HG02885 (cell line): ENCODE measurements at regions not wholly inside any gene's neighbourhood (a gene's known extent, or its start where the extent isn't known, plus 50 kb on each side); places are given as distances from the start of the nearest gene placed in this dataset.
A peak's percentile ranks its signal among the peaks of the same experiment; 100 is the strongest.
"Not testable (repeated sequence)": the region's sequence is repeated elsewhere in the genome, so short reads cannot be mapped to it uniquely, and the experiment has no call there.

Source experiments
- ATAC-seq: cut with Tn5 transposase; IDR thresholded peaks from one replicate; pipeline ENCODE4 v1.9.1; 2021; ENCODE audit warnings: mild to moderate bottlenecking; ENCODE audit not compliant: unreplicated experiment, poor library complexity

GRCh38 chr2:188033240-188033639 is 258.4 kb upstream of the GULP1 start:
- ATAC-seq: not testable (repeated sequence)

- ATAC-seq: not testable (repeated sequence)
These were observed 257.6 kb upstream of the GULP1 start for GRCh38 chr2:188034102-188034501.

- not testable (repeated sequence) for ATAC-seq
These were observed 256.3 kb upstream of the GULP1 start for GRCh38 chr2:188035377-188035776.

- not testable (repeated sequence) for ATAC-seq
These were observed 254.9 kb upstream of the GULP1 start for GRCh38 chr2:188036786-188037185.

GRCh38 chr2:188039307-188039706 is 252.4 kb upstream of the GULP1 start:
- no peak for ATAC-seq

GRCh38 chr2:188042412-188042811 is 249.3 kb upstream of the GULP1 start:
- ATAC-seq: no peak

- no peak for ATAC-seq
These were observed 246.7 kb upstream of the GULP1 start for GRCh38 chr2:188045016-188045415.

GRCh38 chr2:188046437-188046836 is 245.2 kb upstream of the GULP1 start:
- no peak for ATAC-seq

GRCh38 chr2:188047735-188048134 is 243.9 kb upstream of the GULP1 start:
- no peak for ATAC-seq

- ATAC-seq: no peak
These were observed 240.9 kb upstream of the GULP1 start for GRCh38 chr2:188050726-188051125.

- ATAC-seq: no peak
These were observed 240.0 kb upstream of the GULP1 start for GRCh38 chr2:188051706-188052105.

- no peak for ATAC-seq
These were observed 226.3 kb upstream of the GULP1 start for GRCh38 chr2:188065386-188065785.

- peak; percentile 43 for ATAC-seq
These were observed 223.6 kb upstream of the GULP1 start for GRCh38 chr2:188068093-188068492.

- ATAC-seq: peak; percentile 85
These were observed 215.3 kb upstream of the GULP1 start for GRCh38 chr2:188076149-188077056.

GRCh38 chr2:188077757-188078156 is 213.9 kb upstream of the GULP1 start:
- no peak for ATAC-seq

- peak; percentile 31 for ATAC-seq
These were observed 213.1 kb upstream of the GULP1 start for GRCh38 chr2:188078534-188078933.

- no peak for ATAC-seq
These were observed 212.5 kb upstream of the GULP1 start for GRCh38 chr2:188079196-188079595.

GRCh38 chr2:188085421-188085820 is 206.3 kb upstream of the GULP1 start:
- no peak for ATAC-seq

- ATAC-seq: no peak
These were observed 201.8 kb upstream of the GULP1 start for GRCh38 chr2:188089901-188090300.

GRCh38 chr2:188091220-188091619 is 200.5 kb upstream of the GULP1 start:
- ATAC-seq: no peak

- no peak for ATAC-seq
These were observed 198.9 kb upstream of the GULP1 start for GRCh38 chr2:188092734-188093133.

- no peak for ATAC-seq
These were observed 194.8 kb upstream of the GULP1 start for GRCh38 chr2:188096910-188097309.
